Thyroid gland (tissue), 4 donors: ENCODE measurements at regions not wholly inside any gene's neighbourhood (a gene's known extent, or its start where the extent isn't known, plus 50 kb on each side); places are given as distances from the start of the nearest gene placed in this dataset.

Source experiments
- CTCF ChIP-seq, 6 experiments: fragments of 200-600 bp in 3 of 6; fragments of 450-650 bp in 3 of 6; sonication (generic) in 3 of 6; IDR thresholded peaks; one replicate each; pipeline ENCODE4 v1.5.1; 2016 to 2019; ENCODE audit warnings: antibody characterized with exemption in 6 of 6, mild to moderate bottlenecking in 2 of 6, inconsistent platforms in 1 of 6, moderate library complexity in 1 of 6
- POLR2A ChIP-seq, 2 donors: fragments of 450-650 bp; IDR thresholded peaks; one replicate each; pipeline ENCODE4 v1.6.1; 2017; ENCODE audit warnings: antibody characterized with exemption in 2 of 2, mild to moderate bottlenecking in 2 of 2, moderate library complexity in 1 of 2

DNA sequence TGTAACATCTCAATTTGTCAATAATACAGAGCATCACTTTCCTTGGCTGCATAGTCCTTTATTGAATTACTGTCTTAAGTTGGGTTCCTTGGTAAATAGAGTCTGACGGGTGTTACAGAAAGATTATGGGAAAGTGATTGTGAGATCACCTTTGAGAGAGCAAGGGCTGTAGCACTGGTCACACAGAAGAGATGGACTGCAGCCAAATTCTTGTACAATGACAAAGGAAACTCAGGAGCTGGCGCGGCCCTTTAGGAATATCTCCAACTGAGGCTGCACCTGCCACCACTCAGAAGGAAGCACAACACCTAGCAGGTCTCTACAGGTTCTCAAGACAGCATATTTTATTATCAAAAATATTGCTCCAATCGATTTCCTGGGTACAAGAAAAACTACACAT is 350.0 kb upstream of the ISL1 start:
- no peak for TF ChIP-seq CTCF (IDR thresholded peaks at IDR 0.05)
- no peak for TF ChIP-seq POLR2A (IDR thresholded peaks at IDR 0.05)
